DOHH2 (cell line): ENCODE measurements at regions not wholly inside any gene's neighbourhood (a gene's known extent, or its start where the extent isn't known, plus 50 kb on each side); places are given as distances from the start of the nearest gene placed in this dataset.

Experiments used
- H3F3A ChIP-seq: fragments of 200-600 bp; sonication (generic), shearing (Covaris generic); 2 replicates; pipeline ENCODE4 v1.6.0; 2016; ENCODE audit warnings: antibody characterized with exemption, mild to moderate bottlenecking; ENCODE audit not compliant: control insufficient read depth, insufficient read depth
- H3K27ac ChIP-seq: fragments of 200-600 bp; sonication (generic); 2 replicates; pipeline ENCODE4 v1.5.1; 2014; ENCODE audit warnings: low read depth, mild to moderate bottlenecking, low read length, moderate library complexity
- H3K27me3 ChIP-seq: fragments of 200-600 bp; sonication (generic); 2 replicates; pipeline ENCODE4 v1.6.1; 2014; ENCODE audit warnings: mild to moderate bottlenecking, low read length, mixed read lengths; ENCODE audit not compliant: control insufficient read depth
- H3K36me3 ChIP-seq: fragments of 200-600 bp; sonication (generic); 2 replicates; pipeline ENCODE4 v1.6.1; 2014; ENCODE audit warnings: mild to moderate bottlenecking, low read length, moderate library complexity, mixed read lengths; ENCODE audit not compliant: control insufficient read depth
- H3K4me1 ChIP-seq: fragments of 200-600 bp; sonication (generic); 2 replicates; pipeline ENCODE4 v1.6.1; 2014; ENCODE audit warnings: mild to moderate bottlenecking, low read length, mixed read lengths; ENCODE audit not compliant: control insufficient read depth
- H3K4me2 ChIP-seq: fragments of 200-600 bp; sonication (generic); 2 replicates; pipeline ENCODE4 v1.6.0; 2014; ENCODE audit warnings: mild to moderate bottlenecking, low read length, moderate library complexity
- H3K4me3 ChIP-seq: fragments of 200-600 bp; sonication (generic); 2 replicates; pipeline ENCODE4 v1.5.1; 2014; ENCODE audit warnings: mild to moderate bottlenecking, low read length, mixed read lengths
- H3K79me2 ChIP-seq: fragments of 200-600 bp; sonication (generic); 2 replicates; pipeline ENCODE4 v1.6.1; 2014; ENCODE audit warnings: mild to moderate bottlenecking, low read length, mixed read lengths; ENCODE audit not compliant: control insufficient read depth
- H3K9me2 ChIP-seq: fragments of 200-600 bp; sonication (generic); replicated peaks from 2 replicates; pipeline ENCODE4 v1.6.1; 2014; ENCODE audit warnings: mild to moderate bottlenecking, low read length, mixed read lengths; ENCODE audit not compliant: control insufficient read depth
- H3K9me3 ChIP-seq: fragments of 200-600 bp; sonication (generic); 2 replicates; pipeline ENCODE4 v1.6.1; 2014; ENCODE audit warnings: antibody characterized with exemption, low read length, mixed read lengths; ENCODE audit not compliant: control insufficient read depth, insufficient read depth
- H4K20me1 ChIP-seq: fragments of 200-600 bp; sonication (generic); 2 replicates; pipeline ENCODE4 v1.6.0; 2014; ENCODE audit warnings: low read depth, mild to moderate bottlenecking, antibody characterized with exemption, low read length, moderate library complexity; ENCODE audit not compliant: control insufficient read depth, insufficient read depth
- CTCF ChIP-seq: fragments of 200-600 bp; sonication (generic); IDR thresholded peaks from one replicate; pipeline ENCODE4 v1.5.1; 2014; ENCODE audit warnings: antibody characterized with exemption, mild to moderate bottlenecking, low read depth, low read length; ENCODE audit not compliant: poor library complexity, severe bottlenecking
- EZH2phosphoT487 ChIP-seq: fragments of 200-600 bp; sonication (generic); IDR thresholded peaks from 2 replicates; pipeline ENCODE4 v1.6.1; 2017; ENCODE audit warnings: borderline replicate concordance, mild to moderate bottlenecking, antibody characterized with exemption, low read length, moderate library complexity, mixed read lengths

- peaks cover 10% of the 10 kb centered on the region; the same call in 1 of the 2 replicates for H3K9me3 ChIP-seq
- H3K4me1 ChIP-seq = no peaks in the 10 kb centered on the region
- no peak overlapping the region for H3K4me3 ChIP-seq
Observed at GRCh38 chr19:27580906-27581305, 1632.0 kb downstream of the UQCRFS1 start.

More at GRCh38 chr19:27580906-27581305, 1632.0 kb downstream of the UQCRFS1 start:
- no peak overlapping the region for H3K4me2 ChIP-seq
- no peaks in the 10 kb centered on the region for H3K79me2 ChIP-seq
- H3K9me2 ChIP-seq = no peaks in the 10 kb centered on the region
- no peaks in the 10 kb centered on the region for H3F3A ChIP-seq
- no peaks in the 10 kb centered on the region for H3K36me3 ChIP-seq
- no peaks in the 10 kb centered on the region for H4K20me1 ChIP-seq
- H3K27me3 ChIP-seq = no peaks in the 10 kb centered on the region
- no peak overlapping the region for H3K27ac ChIP-seq
- TF ChIP-seq EZH2phosphoT487 (no peak), CTCF (no peak)
